Hepatocyte (in vitro differentiated cells): ENCODE measurements at regions not wholly inside any gene's neighbourhood (a gene's known extent, or its start where the extent isn't known, plus 50 kb on each side); places are given as distances from the start of the nearest gene placed in this dataset.

ENCODE experiments used
- EZH2 ChIP-seq: fragments of 200-600 bp; sonication (generic); IDR thresholded peaks from 2 replicates; pipeline ENCODE4 v1.6.1; 2016; ENCODE audit warnings: antibody characterized with exemption, mild to moderate bottlenecking, borderline replicate concordance
- TF ChIP-seq, protein P1 (sequence below): fragments of 200-600 bp; sonication (generic); IDR thresholded peaks from 2 replicates; pipeline ENCODE4 v1.5.1; 2016; ENCODE audit warnings: antibody characterized with exemption, mild to moderate bottlenecking; ENCODE audit not compliant: poor library complexity

DNA sequence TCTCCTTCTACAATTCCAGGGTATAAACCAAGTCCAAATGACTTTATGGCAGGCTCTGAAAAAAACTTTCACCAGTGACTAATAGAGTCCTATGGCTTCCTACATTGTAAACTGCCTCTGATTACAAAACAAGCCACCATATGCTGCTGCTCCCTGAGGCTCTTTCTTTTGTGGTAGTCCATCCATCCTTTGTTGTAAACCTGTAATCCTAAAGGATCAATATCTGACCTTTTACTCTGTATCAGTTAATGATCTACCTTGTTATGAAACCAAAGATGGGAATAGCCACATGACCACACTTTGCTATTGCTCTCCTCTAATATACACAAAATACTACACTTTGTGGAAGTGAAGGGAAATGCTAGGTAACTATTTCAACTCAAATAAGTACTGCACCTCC is 434.7 kb upstream of the AGTR1 start:
- TF ChIP-seq EZH2: no peak
- TF ChIP-seq, protein P1, sequence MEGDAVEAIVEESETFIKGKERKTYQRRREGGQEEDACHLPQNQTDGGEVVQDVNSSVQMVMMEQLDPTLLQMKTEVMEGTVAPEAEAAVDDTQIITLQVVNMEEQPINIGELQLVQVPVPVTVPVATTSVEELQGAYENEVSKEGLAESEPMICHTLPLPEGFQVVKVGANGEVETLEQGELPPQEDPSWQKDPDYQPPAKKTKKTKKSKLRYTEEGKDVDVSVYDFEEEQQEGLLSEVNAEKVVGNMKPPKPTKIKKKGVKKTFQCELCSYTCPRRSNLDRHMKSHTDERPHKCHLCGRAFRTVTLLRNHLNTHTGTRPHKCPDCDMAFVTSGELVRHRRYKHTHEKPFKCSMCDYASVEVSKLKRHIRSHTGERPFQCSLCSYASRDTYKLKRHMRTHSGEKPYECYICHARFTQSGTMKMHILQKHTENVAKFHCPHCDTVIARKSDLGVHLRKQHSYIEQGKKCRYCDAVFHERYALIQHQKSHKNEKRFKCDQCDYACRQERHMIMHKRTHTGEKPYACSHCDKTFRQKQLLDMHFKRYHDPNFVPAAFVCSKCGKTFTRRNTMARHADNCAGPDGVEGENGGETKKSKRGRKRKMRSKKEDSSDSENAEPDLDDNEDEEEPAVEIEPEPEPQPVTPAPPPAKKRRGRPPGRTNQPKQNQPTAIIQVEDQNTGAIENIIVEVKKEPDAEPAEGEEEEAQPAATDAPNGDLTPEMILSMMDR: no peak
